Activated CD8-positive, alpha-beta memory T cell treated with anti-CD3 and anti-CD28 coated beads, Interleukin-2, amount 50 U/mL, for 24 hours (primary cell): ENCODE measurements at regions not wholly inside any gene's neighbourhood (a gene's known extent, or its start where the extent isn't known, plus 50 kb on each side); places are given as distances from the start of the nearest gene placed in this dataset.
"Not testable (repeated sequence)": the region's sequence is repeated elsewhere in the genome, so short reads cannot be mapped to it uniquely, and the experiment has no call there.

Source experiments
- DNase-seq: peaks from one replicate; pipeline ENCODE4 v3.0.0-alpha.2; 2020; ENCODE audit errors: extremely low read depth

GRCh38 chr3:105278688-105279087, 88.0 kb upstream of the ALCAM start:
- no peak for DNase-seq

- no peak for DNase-seq
Measured at GRCh38 chr3:105281989-105282388, 84.7 kb upstream of the ALCAM start.

GRCh38 chr3:105284876-105285275, 81.8 kb upstream of the ALCAM start:
- no peak for DNase-seq

DNA sequence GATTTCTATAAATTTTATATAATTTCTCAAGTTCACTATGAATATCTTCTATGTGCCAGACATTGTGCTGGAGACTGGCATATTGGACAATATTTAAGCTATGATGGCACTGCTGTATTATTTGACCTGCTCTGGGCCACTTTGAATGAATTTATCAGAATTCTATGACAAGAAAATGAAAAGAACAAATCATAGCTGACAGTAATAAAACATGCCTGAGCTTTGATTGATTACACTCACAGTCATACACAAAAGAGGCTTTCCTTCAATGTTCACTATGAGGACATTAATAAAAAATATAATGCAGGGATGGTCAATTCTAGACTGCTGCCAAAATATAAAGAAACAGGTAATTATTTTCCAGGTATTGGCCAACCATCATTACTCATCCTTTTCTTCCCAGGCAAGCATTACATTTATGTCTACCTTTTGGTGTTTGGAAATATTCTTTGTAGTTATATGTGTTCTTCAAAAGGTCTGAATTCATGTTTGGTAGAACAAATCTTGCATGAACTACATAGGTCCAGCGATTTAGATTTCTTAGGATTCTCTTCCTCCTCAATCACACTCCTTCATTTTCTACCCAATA, 81.0 kb upstream of the ALCAM start:
- no peak for DNase-seq

DNA sequence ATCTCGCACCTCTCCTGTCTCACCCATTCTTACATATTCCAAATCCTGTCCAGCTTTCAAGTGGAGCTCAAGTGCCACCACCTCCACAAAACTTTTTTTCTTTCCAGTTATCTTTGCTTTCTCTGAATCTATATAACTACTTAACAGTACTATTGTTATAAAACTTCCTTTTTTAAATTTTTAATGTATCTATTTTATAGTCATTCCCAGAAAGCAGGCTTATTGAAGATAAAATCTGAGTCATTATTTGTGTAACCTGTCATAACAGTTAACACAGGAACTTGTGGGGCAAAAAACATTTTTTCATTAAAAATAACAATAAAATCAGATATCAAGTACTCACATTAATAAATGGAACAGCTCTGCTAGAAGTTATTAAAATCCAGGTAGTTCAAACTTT, 73.3 kb upstream of the ALCAM start:
- no peak for DNase-seq

- not testable (repeated sequence) for DNase-seq
Measured at GRCh38 chr3:105296182-105296822, 70.4 kb upstream of the ALCAM start.

GRCh38 chr3:105304487-105304886, 62.2 kb upstream of the ALCAM start:
- no peak for DNase-seq

- DNase-seq: no peak
Measured at GRCh38 chr3:105315144-105315543, 51.6 kb upstream of the ALCAM start.

DNA sequence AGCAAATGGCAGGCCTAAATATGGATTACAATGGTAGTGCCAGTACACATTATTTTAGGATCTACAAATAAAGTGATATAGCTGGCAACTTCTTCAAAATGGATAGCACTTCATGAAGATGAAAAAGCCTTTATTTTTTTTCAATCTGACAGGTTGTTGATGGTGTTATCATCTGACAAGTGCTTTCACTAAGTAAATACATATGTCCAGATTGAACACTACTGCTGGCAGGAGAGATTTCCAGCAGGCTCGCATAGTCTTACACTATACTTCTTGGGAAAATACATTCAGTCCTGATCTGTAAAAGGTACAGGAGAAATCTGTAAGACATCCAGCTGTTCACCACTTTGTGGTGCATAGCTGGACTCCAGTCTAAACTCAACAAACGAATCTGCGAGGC, 50.9 kb upstream of the ALCAM start:
- no peak for DNase-seq

- no peak for DNase-seq
Measured at GRCh38 chr3:105316331-105316730, 50.4 kb upstream of the ALCAM start.
